ENCODE measurements at regions not wholly inside any gene's neighbourhood (a gene's known extent, or its start where the extent isn't known, plus 50 kb on each side); places are given as distances from the start of the nearest gene placed in this dataset.

GRCh38 chr1:68331117-68331865 lies 99.0 kb upstream of the WLS start:
- DNase-seq = no peak

GRCh38 chr1:68330391-68330790 lies 98.1 kb upstream of the WLS start:
- DNase-seq = no peak

- no peak for DNase-seq
Observed at GRCh38 chr1:68329096-68329835, 96.9 kb upstream of the WLS start.

- no peak for DNase-seq
Observed at GRCh38 chr1:68328490-68328889, 96.2 kb upstream of the WLS start.

GRCh38 chr1:68327414-68327813 lies 95.1 kb upstream of the WLS start:
- DNase-seq = no peak

- no peak for DNase-seq
Observed at GRCh38 chr1:68326481-68326880, 94.2 kb upstream of the WLS start.

- no peak for DNase-seq
Observed at GRCh38 chr1:68324316-68324715, 92.0 kb upstream of the WLS start.

- peak; percentile 21 for DNase-seq
Observed at GRCh38 chr1:68322837-68323687, 90.7 kb upstream of the WLS start.

- DNase-seq = no peak
Observed at GRCh38 chr1:68322096-68322495, 89.8 kb upstream of the WLS start.

GRCh38 chr1:68321084-68321685 lies 88.9 kb upstream of the WLS start:
- DNase-seq = peak; percentile 73

GRCh38 chr1:68320349-68320748 lies 88.0 kb upstream of the WLS start:
- no peak for DNase-seq

- no peak for DNase-seq
Observed at GRCh38 chr1:68319907-68320306, 87.6 kb upstream of the WLS start.

GRCh38 chr1:68317543-68317942 lies 85.2 kb upstream of the WLS start:
- DNase-seq = no peak

GRCh38 chr1:68314151-68314780 lies 81.9 kb upstream of the WLS start:
- DNase-seq = no peak

- DNase-seq = no peak
Observed at GRCh38 chr1:68313735-68314134, 81.4 kb upstream of the WLS start.

GRCh38 chr1:68308034-68308433 lies 75.7 kb upstream of the WLS start:
- no peak for DNase-seq

GRCh38 chr1:68307378-68307787 lies 75.1 kb upstream of the WLS start:
- no peak for DNase-seq

- DNase-seq = no peak
Observed at GRCh38 chr1:68301471-68302001, 69.2 kb upstream of the WLS start.

GRCh38 chr1:68294367-68295066 lies 62.2 kb upstream of the WLS start:
- no peak for DNase-seq

- DNase-seq = peak; percentile 71
Observed at GRCh38 chr1:68293609-68294366, 61.5 kb upstream of the WLS start.

- DNase-seq = peak; percentile 32
Observed at GRCh38 chr1:68293122-68293521, 60.8 kb upstream of the WLS start.
